H1 (cell line): ENCODE measurements at regions not wholly inside any gene's neighbourhood (a gene's known extent, or its start where the extent isn't known, plus 50 kb on each side); places are given as distances from the start of the nearest gene placed in this dataset.

Experiments
- CTCF ChIA-PET: fragments of 300-600 bp; sonication (Branson Sonifier 250); formaldehyde crosslinking; loops from one replicate; lab custom pipeline; 2021; ENCODE audit not compliant: partially characterized antibody; lab: Charles Lee
- POLR2A ChIA-PET: fragments of 300-600 bp; sonication (Branson Sonifier 250); formaldehyde crosslinking; loops from one replicate; lab custom pipeline; 2021; ENCODE audit warnings: inconsistent platforms; ENCODE audit not compliant: partially characterized antibody; lab: Charles Lee
- DNase-seq, 2 experiments: peaks; one replicate each; pipeline versions ENCODE4 v3.0.0 to v3.0.0-alpha.2; 2010 to 2022; ENCODE audit warnings: low spot score in 2 of 2, low read depth in 1 of 2, mixed read lengths in 1 of 2
- FAIRE-seq: peaks from 2 replicates; lab custom pipeline; 2011; peaks lifted over from hg19 to GRCh38; lab: Jason Lieb, UNC
- H2AFZ ChIP-seq: 2 replicates; pipeline ENCODE4 v1.8.1; 2012; ENCODE audit warnings: low read length, inconsistent platforms
- H2AK5ac ChIP-seq: 2 replicates; pipeline ENCODE4 v1.6.1; 2013; ENCODE audit warnings: low read depth, low read length
- H2BK120ac ChIP-seq: replicated peaks from 2 replicates; pipeline ENCODE3; 2013; ENCODE audit warnings: low read depth, low read length, inconsistent platforms
- H2BK12ac ChIP-seq: 2 replicates; pipeline ENCODE4 v1.6.1; 2013; ENCODE audit warnings: low read depth, low read length
- H2BK15ac ChIP-seq: 2 replicates; pipeline ENCODE4 v1.6.1; 2013; ENCODE audit warnings: low read length
- H2BK20ac ChIP-seq: 2 replicates; pipeline ENCODE4 v1.6.1; 2013; ENCODE audit warnings: low read length
- H2BK5ac ChIP-seq: 2 replicates; pipeline ENCODE4 v1.6.1; 2013; ENCODE audit warnings: low read depth, low read length
- H3K14ac ChIP-seq: 2 replicates; pipeline ENCODE4 v1.6.1; 2013; ENCODE audit warnings: inconsistent platforms; ENCODE audit not compliant: insufficient read length
- H3K18ac ChIP-seq: 2 replicates; pipeline ENCODE4 v1.6.1; 2013; ENCODE audit warnings: low read length; ENCODE audit errors: extremely low read depth
- H3K23ac ChIP-seq: 2 replicates; pipeline ENCODE4 v1.6.1; 2013; ENCODE audit warnings: inconsistent platforms; ENCODE audit not compliant: insufficient read length
- H3K23me2 ChIP-seq: 2 replicates; pipeline ENCODE4 v1.6.1; 2013; ENCODE audit warnings: low read depth, low read length
- H3K27ac ChIP-seq: 2 replicates; pipeline ENCODE4 v1.6.1; 2011; ENCODE audit warnings: low read depth, low read length, inconsistent platforms
- H3K27me3 ChIP-seq, 4 experiments: replicated peaks in 1 of 4; 1 replicate in 1 of 4; 2 replicates in 3 of 4; pipeline versions ENCODE4 v1.6.1 to v1.8.1; 2011 to 2013; ENCODE audit warnings: low read length in 3 of 4, mild to moderate bottlenecking in 3 of 4, inconsistent platforms in 2 of 4, mixed read lengths in 2 of 4, moderate library complexity in 1 of 4; ENCODE audit not compliant: control insufficient read depth in 3 of 4, insufficient read depth in 3 of 4; ENCODE audit errors: extremely low read depth in 1 of 4
- H3K36me3 ChIP-seq, 4 experiments: 2 replicates each; pipeline versions ENCODE4 v1.6.1 to v1.8.1; 2011 to 2013; ENCODE audit warnings: mild to moderate bottlenecking in 4 of 4, low read length in 3 of 4, moderate library complexity in 2 of 4, control low read depth in 1 of 4, inconsistent platforms in 1 of 4; ENCODE audit not compliant: insufficient read depth in 4 of 4, control insufficient read depth in 2 of 4
- H3K4ac ChIP-seq: replicated peaks from 2 replicates; pipeline ENCODE3; 2013; ENCODE audit warnings: low read length, low read depth, mixed read lengths, inconsistent platforms; ENCODE audit not compliant: insufficient read length
- H3K4me1 ChIP-seq, 4 experiments: replicated peaks in 1 of 4; 1 replicate in 1 of 4; 2 replicates in 3 of 4; pipeline versions ENCODE4 v1.6.1 to v1.8.1; 2011 to 2013; ENCODE audit warnings: low read length in 3 of 4, inconsistent platforms in 2 of 4, mixed read lengths in 1 of 4; ENCODE audit not compliant: insufficient read depth in 4 of 4, control insufficient read depth in 3 of 4
- H3K4me2 ChIP-seq, 2 experiments: 2 replicates each; pipeline versions ENCODE4 v1.6.1 to v1.8.1; 2011 to 2013; ENCODE audit warnings: low read depth in 2 of 2, low read length in 2 of 2, control low read depth in 1 of 2, inconsistent platforms in 1 of 2, mild to moderate bottlenecking in 1 of 2; ENCODE audit not compliant: insufficient read depth in 1 of 2
- H3K4me3 ChIP-seq, 4 experiments: fragments of 200-600, 300-600 bp in 1 of 4; sonication (generic), shearing (Covaris generic), sonication (Bioruptor Twin) in 1 of 4; 2 replicates each; pipeline versions ENCODE4 v1.5.1 to v1.8.1; 2011 to 2016; ENCODE audit warnings: low read length in 4 of 4, low read depth in 3 of 4, control low read depth in 2 of 4, inconsistent platforms in 2 of 4, mild to moderate bottlenecking in 2 of 4, mixed read lengths in 1 of 4, moderate library complexity in 1 of 4; ENCODE audit not compliant: insufficient read depth in 2 of 4; ENCODE audit errors: extremely low read depth in 1 of 4
- H3K56ac ChIP-seq: replicated peaks from 2 replicates; pipeline ENCODE3; 2013; ENCODE audit warnings: low read depth, mild to moderate bottlenecking, mixed read lengths, low read length, inconsistent platforms; ENCODE audit not compliant: insufficient read length
- H3K79me1 ChIP-seq: 2 replicates; pipeline ENCODE4 v1.6.1; 2013; ENCODE audit warnings: low read depth, low read length, control low read depth
- H3K79me2 ChIP-seq, 2 experiments: 2 replicates each; pipeline versions ENCODE4 v1.6.1 to v1.8.1; 2012 to 2013; ENCODE audit warnings: low read length in 2 of 2, mild to moderate bottlenecking in 2 of 2, inconsistent platforms in 1 of 2; ENCODE audit not compliant: insufficient read depth in 2 of 2, control insufficient read depth in 1 of 2
- H3K9ac ChIP-seq, 4 experiments: replicated peaks in 1 of 4; 1 replicate in 1 of 4; 2 replicates in 3 of 4; pipeline versions ENCODE4 v1.6.1 to v1.8.1; 2011 to 2013; ENCODE audit warnings: low read depth in 3 of 4, low read length in 3 of 4, control low read depth in 2 of 4, mild to moderate bottlenecking in 2 of 4, moderate library complexity in 2 of 4, inconsistent platforms in 1 of 4; ENCODE audit errors: extremely low read depth in 1 of 4
- H3K9me3 ChIP-seq, 2 experiments: 2 replicates each; pipeline versions ENCODE4 v1.6.1 to v1.8.1; 2012 to 2013; ENCODE audit warnings: mild to moderate bottlenecking in 2 of 2, moderate library complexity in 2 of 2, control low read depth in 1 of 2, inconsistent platforms in 1 of 2, low read depth in 1 of 2, low read length in 1 of 2, mixed read lengths in 1 of 2; ENCODE audit not compliant: insufficient read depth in 2 of 2
- H4K20me1 ChIP-seq, 2 experiments: replicated peaks in 1 of 2; 2 replicates each; pipeline versions ENCODE3 to v1.8.1; 2011 to 2013; ENCODE audit warnings: inconsistent platforms in 2 of 2, low read length in 2 of 2, mild to moderate bottlenecking in 1 of 2; ENCODE audit not compliant: insufficient read depth in 2 of 2, control insufficient read depth in 1 of 2
- H4K5ac ChIP-seq: 2 replicates; pipeline ENCODE4 v1.6.1; 2013; ENCODE audit warnings: low read length, low read depth, mixed read lengths, inconsistent platforms; ENCODE audit not compliant: insufficient read length
- H4K8ac ChIP-seq: 2 replicates; pipeline ENCODE4 v1.8.0; 2013; ENCODE audit warnings: mild to moderate bottlenecking, moderate library complexity, low read length, inconsistent platforms; ENCODE audit not compliant: insufficient read depth; ENCODE audit errors: extremely low read depth
- H4K91ac ChIP-seq: replicated peaks from 2 replicates; pipeline ENCODE3; 2013; ENCODE audit warnings: low read length, mixed read lengths, inconsistent platforms; ENCODE audit not compliant: insufficient read length
- CEBPB ChIP-seq: IDR thresholded peaks from 2 replicates; pipeline ENCODE4 v1.6.1; 2012; ENCODE audit warnings: low read depth, low read length
- EGR1 ChIP-seq: IDR thresholded peaks from 2 replicates; pipeline ENCODE4 v1.6.1; 2011; ENCODE audit warnings: low read depth, low read length, borderline replicate concordance
- HDAC2 ChIP-seq, 2 experiments: fragments of 300-600 bp in 1 of 2; sonication (generic) in 1 of 2; IDR thresholded peaks; 2 replicates each; pipeline ENCODE4 v1.6.1; 2011 to 2012; ENCODE audit warnings: low read depth in 2 of 2, low read length in 2 of 2, mild to moderate bottlenecking in 2 of 2, moderate library complexity in 2 of 2, borderline replicate concordance in 1 of 2, inconsistent platforms in 1 of 2
- MAFK ChIP-seq: IDR thresholded peaks from 2 replicates; pipeline ENCODE4 v1.6.1; 2012; ENCODE audit warnings: low read depth, mild to moderate bottlenecking, improper control_type of control experiment, low read length
- NRF1 ChIP-seq: IDR thresholded peaks from 2 replicates; pipeline ENCODE4 v1.6.1; 2011; ENCODE audit warnings: mild to moderate bottlenecking, low read depth, low read length, improper control_type of control experiment
- PHF8 ChIP-seq: fragments of 200-600 bp; sonication (generic); conservative IDR thresholded peaks from 2 replicates; pipeline ENCODE4 v1.7.1; 2012; ENCODE audit warnings: low read depth, mild to moderate bottlenecking, inconsistent platforms, low read length, moderate library complexity
- POLR2AphosphoS5 ChIP-seq: IDR thresholded peaks from 2 replicates; pipeline ENCODE4 v1.6.1; 2011; ENCODE audit warnings: low read depth, low read length
- RFX5 ChIP-seq: IDR thresholded peaks from 2 replicates; pipeline ENCODE4 v1.6.1; 2011; ENCODE audit warnings: low read depth, low read length, improper control_type of control experiment, borderline replicate concordance
- SP1 ChIP-seq: IDR thresholded peaks from 2 replicates; pipeline ENCODE4 v1.6.1; 2011; ENCODE audit warnings: low read depth, low read length
- WGBS, 2 experiments: shearing (Covaris generic) in 1 of 2; methylation state at CpG; one replicate each; pipeline versions ENCODE4 v1.1.6 to v1.1.7; 2013 to 2015; ENCODE audit warnings: low lambda C conversion rate in 2 of 2, mixed read lengths in 2 of 2, inconsistent platforms in 1 of 2, low coverage in 1 of 2, missing lambda C conversion rate in 1 of 2; ENCODE audit not compliant: insufficient replicate concordance in 2 of 2, insufficient coverage in 1 of 2, insufficient read length in 1 of 2; ENCODE audit errors: extremely low coverage in 1 of 2, missing lambda C conversion rate in 1 of 2; 5-methylcytosine and 5-hydroxymethylcytosine counted together

DNA sequence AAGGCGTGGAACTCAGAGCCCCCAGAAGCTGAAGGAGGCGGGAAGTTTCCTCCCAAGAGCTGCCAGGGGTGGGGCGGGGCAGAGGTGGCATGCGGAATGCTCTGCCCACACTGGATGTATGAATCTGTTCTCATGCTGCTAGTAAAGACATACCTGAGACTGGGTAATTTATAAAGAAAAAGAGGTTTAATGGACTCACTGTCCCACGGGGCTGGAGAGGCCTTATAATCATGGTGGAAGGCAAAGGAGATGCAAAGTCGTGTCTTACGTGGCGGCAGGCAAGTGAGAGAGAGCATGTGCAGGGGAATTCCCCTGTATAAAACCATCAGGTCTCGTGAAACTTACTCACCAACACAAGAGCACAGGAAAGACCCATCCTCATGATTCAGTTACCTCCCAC lies 57.6 kb downstream of the SMIM38 start:
- Histone ChIP-seq H4K5ac (no peak overlapping the region), H3K14ac (no peak overlapping the region), H2BK15ac (no peak overlapping the region), H2AK5ac (no peak overlapping the region), H3K23ac (no peak overlapping the region), H2BK120ac (no peak overlapping the region), H3K4me3 (no peak overlapping the region), H3K27me3 (no peaks in the 10 kb centered on the region; a peak in 1 of 7 replicates), H4K20me1 (no peaks in the 10 kb centered on the region), H3K23me2 (no peaks in the 10 kb centered on the region; the same call in 1 of the 2 replicates), H3K9me3 (no peaks in the 10 kb centered on the region), H3K79me2 (no peaks in the 10 kb centered on the region), H3K36me3 (no peaks in the 10 kb centered on the region), H3K4me1 (no peaks in the 10 kb centered on the region), H3K56ac (no peak overlapping the region), H2BK12ac (no peak overlapping the region), H3K27ac (no peak overlapping the region), H3K4me2 (no peak overlapping the region), H2BK5ac (no peak overlapping the region), H3K9ac (no peak overlapping the region), H2AFZ (no peak overlapping the region), H4K8ac (no peak overlapping the region), H4K91ac (no peak overlapping the region), H3K4ac (no peak overlapping the region), H3K79me1 (no peaks in the 10 kb centered on the region), H2BK20ac (no peak overlapping the region), H3K18ac (no peak overlapping the region)
- ChIA-PET POLR2A (no interaction called here), CTCF (interaction anchor here (0.9 to 1.6 kb wide), 5 partner anchors 32 to 110 kb away, joined by 3 to 5 read pairs (median 3); no protein-coding TSS in a partner anchor)
- DNase-seq (no peak), FAIRE-seq (no peak)
- no peak for TF ChIP-seq RFX5
- no peak for TF ChIP-seq MAFK
- no peak for TF ChIP-seq HDAC2 (IDR thresholded peaks at IDR 0.05; ENCODE audit: borderline replicate concordance in 1 of 2, low read depth in 2 of 2, low read length in 2 of 2)
- TF ChIP-seq NRF1: no peak
- TF ChIP-seq EGR1: no peak
- TF ChIP-seq PHF8: no peak
- TF ChIP-seq POLR2AphosphoS5: no peak
- no peak for TF ChIP-seq CEBPB
- no peak for TF ChIP-seq SP1
- 73% methylated on average over 9 of the region's 9 CpGs; no CpG with 5 or more reads in 1 of the 2 experiments for WGBS, 2 experiments
